ENCODE measurements at regions not wholly inside any gene's neighbourhood (a gene's known extent, or its start where the extent isn't known, plus 50 kb on each side); places are given as distances from the start of the nearest gene placed in this dataset.

- no peaks in the 10 kb centered on the region for H3K36me3 ChIP-seq (ENCODE audit: insufficient read depth, low read length)
- no peaks in the 10 kb centered on the region for H3K4me1 ChIP-seq (ENCODE audit: insufficient read depth, low read length, poor library complexity, severe bottlenecking)
- H3K9me3 ChIP-seq (ENCODE audit: insufficient read depth, low read depth, low read length) = no peaks in the 10 kb centered on the region
- no peaks in the 10 kb centered on the region for H3K79me2 ChIP-seq (ENCODE audit: insufficient read depth, low read length)
- H2AFZ ChIP-seq (ENCODE audit: low read length) = no peak overlapping the region
- no peak overlapping the region for H3K4me3 ChIP-seq (ENCODE audit: low read length, poor library complexity, severe bottlenecking)
- TF ChIP-seq EZH2phosphoT487 (IDR thresholded peaks at IDR 0.05; ENCODE audit: borderline replicate concordance) (no peak), CTCF (conservative IDR thresholded peaks at IDR 0.05; ENCODE audit: low read length) (no peak)
- H3F3A ChIP-seq (ENCODE audit: low read depth) = no peaks in the 10 kb centered on the region
- H3K9ac ChIP-seq (ENCODE audit: low read depth, low read length, poor library complexity, severe bottlenecking) = no peak overlapping the region
- H3K4me2 ChIP-seq (ENCODE audit: low read depth, low read length, poor library complexity, severe bottlenecking) = no peak overlapping the region
- H3K27me3 ChIP-seq (ENCODE audit: insufficient read depth, low read length, poor library complexity, severe bottlenecking) = no peaks in the 10 kb centered on the region
- no peaks in the 10 kb centered on the region for H4K20me1 ChIP-seq (ENCODE audit: insufficient read depth, low read length, poor library complexity, severe bottlenecking)
- no peaks in the 10 kb centered on the region for H3K9me2 ChIP-seq (replicated peaks; ENCODE audit: low read depth, low read length)
These were observed 66.5 kb upstream of the IRX4 start for GRCh38 chr5:1949253-1949652.

GRCh38 chr5:1948663-1949191, 66.0 kb upstream of the IRX4 start:
- no peaks in the 10 kb centered on the region for H3F3A ChIP-seq (ENCODE audit: low read depth)
- no peaks in the 10 kb centered on the region for H3K9me2 ChIP-seq (replicated peaks; ENCODE audit: low read depth, low read length)
- TF ChIP-seq CTCF (conservative IDR thresholded peaks at IDR 0.05; ENCODE audit: low read length) (no peak), EZH2phosphoT487 (IDR thresholded peaks at IDR 0.05; ENCODE audit: borderline replicate concordance) (no peak)
- H3K4me1 ChIP-seq (ENCODE audit: insufficient read depth, low read length, poor library complexity, severe bottlenecking) = no peaks in the 10 kb centered on the region
- no peak overlapping the region for H3K4me2 ChIP-seq (ENCODE audit: low read depth, low read length, poor library complexity, severe bottlenecking)
- no peak overlapping the region for H3K9ac ChIP-seq (ENCODE audit: low read depth, low read length, poor library complexity, severe bottlenecking)
- H4K20me1 ChIP-seq (ENCODE audit: insufficient read depth, low read length, poor library complexity, severe bottlenecking) = no peaks in the 10 kb centered on the region
- H3K36me3 ChIP-seq (ENCODE audit: insufficient read depth, low read length) = no peaks in the 10 kb centered on the region
- H2AFZ ChIP-seq (ENCODE audit: low read length) = no peak overlapping the region
- no peaks in the 10 kb centered on the region for H3K27me3 ChIP-seq (ENCODE audit: insufficient read depth, low read length, poor library complexity, severe bottlenecking)
- no peaks in the 10 kb centered on the region for H3K79me2 ChIP-seq (ENCODE audit: insufficient read depth, low read length)
- H3K9me3 ChIP-seq (ENCODE audit: insufficient read depth, low read depth, low read length) = no peaks in the 10 kb centered on the region
- H3K4me3 ChIP-seq (ENCODE audit: low read length, poor library complexity, severe bottlenecking) = no peak overlapping the region

GRCh38 chr5:1948111-1948510, 65.4 kb upstream of the IRX4 start:
- no peak overlapping the region for H3K9ac ChIP-seq (ENCODE audit: low read depth, low read length, poor library complexity, severe bottlenecking)
- H3K27me3 ChIP-seq (ENCODE audit: insufficient read depth, low read length, poor library complexity, severe bottlenecking) = no peaks in the 10 kb centered on the region
- H3F3A ChIP-seq (ENCODE audit: low read depth) = no peaks in the 10 kb centered on the region
- no peaks in the 10 kb centered on the region for H3K9me2 ChIP-seq (replicated peaks; ENCODE audit: low read depth, low read length)
- no peak overlapping the region for H2AFZ ChIP-seq (ENCODE audit: low read length)
- no peaks in the 10 kb centered on the region for H3K36me3 ChIP-seq (ENCODE audit: insufficient read depth, low read length)
- no peak overlapping the region for H3K4me2 ChIP-seq (ENCODE audit: low read depth, low read length, poor library complexity, severe bottlenecking)
- no peaks in the 10 kb centered on the region for H3K4me1 ChIP-seq (ENCODE audit: insufficient read depth, low read length, poor library complexity, severe bottlenecking)
- TF ChIP-seq CTCF (conservative IDR thresholded peaks at IDR 0.05; ENCODE audit: low read length) = no peak
- TF ChIP-seq EZH2phosphoT487 (IDR thresholded peaks at IDR 0.05; ENCODE audit: borderline replicate concordance) = no peak
- H3K4me3 ChIP-seq (ENCODE audit: low read length, poor library complexity, severe bottlenecking) = no peak overlapping the region
- no peaks in the 10 kb centered on the region for H3K9me3 ChIP-seq (ENCODE audit: insufficient read depth, low read depth, low read length)
- H3K79me2 ChIP-seq (ENCODE audit: insufficient read depth, low read length) = no peaks in the 10 kb centered on the region
- H4K20me1 ChIP-seq (ENCODE audit: insufficient read depth, low read length, poor library complexity, severe bottlenecking) = no peaks in the 10 kb centered on the region

Data from Loucy (cell line).